Body of pancreas (tissue), 4 donors: ENCODE measurements at regions not wholly inside any gene's neighbourhood (a gene's known extent, or its start where the extent isn't known, plus 50 kb on each side); places are given as distances from the start of the nearest gene placed in this dataset.

Experiments
- ATAC-seq: fragments of 150-250 bp; one replicate; pipeline ENCODE4 v1.9.1; 2016
- DNase-seq, 4 donors: peaks; one replicate each; pipeline ENCODE4 v3.0.0-alpha.2; 2019
- H3K27ac ChIP-seq, 4 donors: fragments of 200-600 bp; sonication (generic); 1 replicate in 3 of 4; 2 replicates in 1 of 4; pipeline versions ENCODE4 v1.5.1 to v1.6.1; 2016 to 2019; ENCODE audit warnings: mild to moderate bottlenecking in 1 of 4, mixed read lengths in 1 of 4, moderate library complexity in 1 of 4
- H3K27me3 ChIP-seq, 2 donors: fragments of 200-600 bp; sonication (generic); one replicate each; pipeline ENCODE4 v1.6.0; 2016; ENCODE audit warnings: mild to moderate bottlenecking in 1 of 2
- H3K36me3 ChIP-seq, 2 donors: fragments of 200-600 bp; sonication (generic); replicated peaks in 1 of 2; 2 replicates each; pipeline ENCODE4 v1.5.1; 2016; ENCODE audit warnings: low read depth in 2 of 2; ENCODE audit not compliant: insufficient read depth in 1 of 2
- H3K4me1 ChIP-seq: fragments of 200-600 bp; sonication (generic); one replicate; pipeline ENCODE4 v1.6.0; 2016
- H3K4me3 ChIP-seq, 2 donors: fragments of 200-600 bp; sonication (generic); 1 replicate in 1 of 2; 2 replicates in 1 of 2; pipeline ENCODE4 v1.5.1; 2016 to 2019
- H3K9me3 ChIP-seq, 3 donors: fragments of 200-600 bp; sonication (generic); 1 replicate in 2 of 3; 2 replicates in 1 of 3; pipeline ENCODE4 v1.5.1; 2016
- POLR2A ChIP-seq, 3 donors: fragments of 450-650 bp; IDR thresholded peaks; one replicate each; pipeline ENCODE4 v1.6.1; 2016; ENCODE audit warnings: antibody characterized with exemption in 3 of 3, mild to moderate bottlenecking in 2 of 3
- WGBS, 2 donors: methylation state at CpG; one replicate each; pipeline ENCODE4 v1.1.5; 2017; 5-methylcytosine and 5-hydroxymethylcytosine counted together
- intact Hi-C: fragments of 100-400 bp; cut with DNase I; formaldehyde crosslinking; loops from one replicate; pipeline ENCODE4 v1.15.1; 2023
- TF ChIP-seq, protein P1 (sequence below), 7 experiments: fragments of 450-650 bp in 4 of 7; fragments of 200-600 bp in 3 of 7; sonication (generic) in 3 of 7; IDR thresholded peaks; one replicate each; pipeline ENCODE4 v1.5.1; 2016 to 2019; ENCODE audit warnings: antibody characterized with exemption in 7 of 7

DNA sequence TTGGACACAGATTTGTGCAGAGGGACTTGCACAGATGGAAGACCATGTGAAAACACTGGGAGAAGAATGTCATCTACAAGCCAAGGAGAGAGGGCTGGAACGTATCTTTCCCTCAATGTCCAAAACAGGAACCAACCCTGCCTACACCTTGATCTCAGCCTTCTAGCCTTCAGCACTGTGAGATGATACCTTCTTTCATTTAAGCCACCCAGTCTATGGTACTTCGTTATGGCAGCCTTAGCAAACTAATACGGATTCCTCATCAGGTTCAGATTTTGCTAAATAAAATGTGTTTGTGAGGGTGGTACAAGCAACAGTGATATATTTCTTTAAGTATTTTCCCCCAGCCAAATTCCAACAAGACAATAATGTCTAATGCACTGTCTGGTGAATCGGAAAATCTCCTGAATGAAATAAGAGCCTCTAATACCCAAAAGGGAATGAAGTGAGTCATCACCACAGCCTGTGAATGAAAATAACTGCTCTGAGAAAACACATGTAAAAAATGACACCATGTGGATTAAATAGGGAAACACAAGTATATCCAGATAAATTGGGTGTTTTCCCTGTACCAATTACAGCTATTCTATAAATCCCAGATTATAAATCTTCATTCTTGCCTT is 182.8 kb upstream of the TARS1 start:
- H3K27me3 ChIP-seq, result no peaks in the 10 kb centered on the region
- no peak overlapping the region for H3K4me3 ChIP-seq
- no peak for DNase-seq
- intact Hi-C loops, result no loop called here
- H3K36me3 ChIP-seq, result no peaks in the 10 kb centered on the region
- H3K4me1 ChIP-seq, result no peaks in the 10 kb centered on the region
- TF ChIP-seq, protein P1, sequence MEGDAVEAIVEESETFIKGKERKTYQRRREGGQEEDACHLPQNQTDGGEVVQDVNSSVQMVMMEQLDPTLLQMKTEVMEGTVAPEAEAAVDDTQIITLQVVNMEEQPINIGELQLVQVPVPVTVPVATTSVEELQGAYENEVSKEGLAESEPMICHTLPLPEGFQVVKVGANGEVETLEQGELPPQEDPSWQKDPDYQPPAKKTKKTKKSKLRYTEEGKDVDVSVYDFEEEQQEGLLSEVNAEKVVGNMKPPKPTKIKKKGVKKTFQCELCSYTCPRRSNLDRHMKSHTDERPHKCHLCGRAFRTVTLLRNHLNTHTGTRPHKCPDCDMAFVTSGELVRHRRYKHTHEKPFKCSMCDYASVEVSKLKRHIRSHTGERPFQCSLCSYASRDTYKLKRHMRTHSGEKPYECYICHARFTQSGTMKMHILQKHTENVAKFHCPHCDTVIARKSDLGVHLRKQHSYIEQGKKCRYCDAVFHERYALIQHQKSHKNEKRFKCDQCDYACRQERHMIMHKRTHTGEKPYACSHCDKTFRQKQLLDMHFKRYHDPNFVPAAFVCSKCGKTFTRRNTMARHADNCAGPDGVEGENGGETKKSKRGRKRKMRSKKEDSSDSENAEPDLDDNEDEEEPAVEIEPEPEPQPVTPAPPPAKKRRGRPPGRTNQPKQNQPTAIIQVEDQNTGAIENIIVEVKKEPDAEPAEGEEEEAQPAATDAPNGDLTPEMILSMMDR (IDR thresholded peaks at IDR 0.05), result no peak
- no peak for TF ChIP-seq POLR2A (IDR thresholded peaks at IDR 0.05)
- no peaks in the 10 kb centered on the region for H3K9me3 ChIP-seq
- WGBS, 2 donors, result 46 to 76% methylated on average over 4 of the region's 4 CpGs
- H3K27ac ChIP-seq, result no peak overlapping the region
- ATAC-seq, result no peak

DNA sequence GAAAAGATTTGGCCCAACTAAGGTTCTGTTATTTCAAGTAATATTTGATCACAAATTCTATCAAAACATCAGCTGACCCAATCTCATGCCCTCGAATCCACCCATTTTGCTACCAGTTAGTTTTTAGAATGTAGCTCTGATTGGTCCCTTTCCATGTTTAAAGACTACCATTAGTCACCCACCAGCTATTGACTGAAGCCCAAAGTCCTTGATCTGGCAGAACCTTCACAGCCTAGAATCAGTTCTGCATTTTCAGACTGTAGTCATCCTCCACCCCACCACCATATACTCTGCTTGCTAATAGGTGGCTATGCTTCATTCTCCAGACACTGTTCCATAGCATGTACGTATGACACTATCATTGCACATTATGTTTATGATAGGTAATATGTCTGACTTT is 182.2 kb upstream of the TARS1 start:
- TF ChIP-seq POLR2A (IDR thresholded peaks at IDR 0.05), result no peak
- TF ChIP-seq, protein P1 (IDR thresholded peaks at IDR 0.05), result no peak
- intact Hi-C loops, result no loop called here
- Histone ChIP-seq H3K27ac (no peak overlapping the region), H3K4me3 (no peak overlapping the region), H3K36me3 (no peaks in the 10 kb centered on the region), H3K4me1 (no peaks in the 10 kb centered on the region), H3K9me3 (no peaks in the 10 kb centered on the region), H3K27me3 (no peaks in the 10 kb centered on the region)
- 54 to 70% methylated on average over 2 of the region's 2 CpGs for WGBS, 2 donors
- no peak for DNase-seq
- ATAC-seq, result no peak

DNA sequence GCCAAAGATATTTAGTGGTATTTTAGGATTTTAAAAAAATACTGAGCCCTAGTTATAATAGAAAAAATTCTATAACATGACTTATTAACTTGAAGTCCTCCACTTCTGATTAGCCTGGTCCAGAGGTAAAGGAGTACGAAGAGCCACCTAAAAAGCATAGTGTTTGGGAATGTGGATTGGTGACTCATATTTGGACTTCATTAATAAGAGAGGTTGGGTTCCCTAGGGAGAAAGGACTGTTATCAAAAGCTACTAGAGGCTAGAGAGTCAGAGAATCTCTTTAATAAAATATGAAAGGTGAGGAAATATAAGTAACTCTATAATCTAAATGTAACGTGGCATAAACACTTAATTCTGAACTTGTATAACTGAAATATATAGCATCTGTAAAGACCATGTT is 180.7 kb upstream of the TARS1 start:
- Histone ChIP-seq H3K36me3 (no peaks in the 10 kb centered on the region), H3K4me3 (no peak overlapping the region), H3K9me3 (no peaks in the 10 kb centered on the region), H3K27me3 (no peaks in the 10 kb centered on the region), H3K27ac (no peak overlapping the region), H3K4me1 (no peaks in the 10 kb centered on the region)
- intact Hi-C loops, result no loop called here
- DNase-seq (no peak), ATAC-seq (no peak)
- 69 to 70% methylated on average over 2 of the region's 2 CpGs for WGBS, 2 donors
- TF ChIP-seq, protein P1 (IDR thresholded peaks at IDR 0.05), result no peak
- TF ChIP-seq POLR2A (IDR thresholded peaks at IDR 0.05), result no peak

GRCh38 chr5:33261305-33261704 is 179.5 kb upstream of the TARS1 start:
- no peak for TF ChIP-seq POLR2A (IDR thresholded peaks at IDR 0.05)
- TF ChIP-seq, protein P1 (IDR thresholded peaks at IDR 0.05), result no peak
- Histone ChIP-seq H3K4me3 (no peak overlapping the region), H3K27ac (no peak overlapping the region), H3K36me3 (no peaks in the 10 kb centered on the region), H3K27me3 (no peaks in the 10 kb centered on the region), H3K4me1 (no peaks in the 10 kb centered on the region), H3K9me3 (no peaks in the 10 kb centered on the region)
- 79 to 86% methylated on average over 2 of the region's 2 CpGs for WGBS, 2 donors
- DNase-seq, result no peak
- ATAC-seq, result no peak
- intact Hi-C loops, result no loop called here

- H3K27me3 ChIP-seq, result no peaks in the 10 kb centered on the region
- DNase-seq (no peak), ATAC-seq (no peak)
- no peak overlapping the region for H3K4me3 ChIP-seq
- no peaks in the 10 kb centered on the region for H3K9me3 ChIP-seq
- WGBS, 2 donors, result 66 to 68% methylated on average over 2 of the region's 2 CpGs
- intact Hi-C loops, result no loop called here
- no peaks in the 10 kb centered on the region for H3K4me1 ChIP-seq
- no peaks in the 10 kb centered on the region for H3K36me3 ChIP-seq
- TF ChIP-seq, protein P1 (IDR thresholded peaks at IDR 0.05), result no peak
- TF ChIP-seq POLR2A (IDR thresholded peaks at IDR 0.05), result no peak
- H3K27ac ChIP-seq, result no peak overlapping the region
Observed at GRCh38 chr5:33261747-33262146, 179.0 kb upstream of the TARS1 start.
